Hepatocyte (in vitro differentiated cells): ENCODE measurements at regions not wholly inside any gene's neighbourhood (a gene's known extent, or its start where the extent isn't known, plus 50 kb on each side); places are given as distances from the start of the nearest gene placed in this dataset.

Experiments used
- EZH2 ChIP-seq: fragments of 200-600 bp; sonication (generic); IDR thresholded peaks from 2 replicates; pipeline ENCODE4 v1.6.1; 2016; ENCODE audit warnings: antibody characterized with exemption, mild to moderate bottlenecking, borderline replicate concordance
- EZH2phosphoT487 ChIP-seq: fragments of 200-600 bp; sonication (generic); IDR thresholded peaks from one replicate; pipeline ENCODE4 v1.6.1; 2018; ENCODE audit warnings: antibody characterized with exemption, mild to moderate bottlenecking, low read depth, moderate library complexity; ENCODE audit not compliant: unreplicated experiment, severe bottlenecking
- TF ChIP-seq, protein P1 (sequence below): fragments of 200-600 bp; sonication (generic); IDR thresholded peaks from 2 replicates; pipeline ENCODE4 v1.5.1; 2016; ENCODE audit warnings: antibody characterized with exemption, mild to moderate bottlenecking; ENCODE audit not compliant: poor library complexity

DNA sequence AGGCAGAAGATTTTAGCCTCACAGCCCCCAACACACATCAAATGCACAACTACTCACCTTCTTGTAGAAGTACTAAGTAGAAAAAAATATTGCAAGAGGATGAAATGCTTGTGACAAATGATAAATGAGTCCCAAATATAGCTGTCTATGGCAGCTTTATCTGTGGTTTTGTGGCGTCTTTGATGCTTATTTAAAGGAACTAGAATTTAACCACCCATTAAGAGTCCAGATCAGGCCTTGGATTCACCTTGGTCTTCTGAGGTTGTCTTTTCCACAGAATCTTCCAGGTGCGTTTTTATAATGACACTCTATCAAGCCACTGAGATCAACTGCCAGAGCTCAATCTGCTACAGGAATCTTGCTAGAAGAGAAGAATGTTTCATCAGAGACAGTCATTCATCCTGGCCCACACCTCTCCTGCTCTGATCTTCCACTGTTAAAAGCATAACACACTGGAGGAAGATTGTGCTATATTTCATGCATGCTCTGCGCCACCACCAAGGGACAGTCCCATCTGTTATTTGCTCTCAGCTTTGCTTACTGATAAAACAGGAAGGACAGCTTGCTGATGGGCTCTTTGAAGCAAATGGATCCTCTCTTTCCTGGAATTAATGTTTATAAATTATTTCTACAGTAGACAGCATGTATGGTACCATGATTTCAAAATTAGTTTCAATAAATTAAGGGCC is 144.1 kb downstream of the SLC7A11 start:
- TF ChIP-seq EZH2 (no peak), EZH2phosphoT487 (no peak)
- TF ChIP-seq, protein P1, sequence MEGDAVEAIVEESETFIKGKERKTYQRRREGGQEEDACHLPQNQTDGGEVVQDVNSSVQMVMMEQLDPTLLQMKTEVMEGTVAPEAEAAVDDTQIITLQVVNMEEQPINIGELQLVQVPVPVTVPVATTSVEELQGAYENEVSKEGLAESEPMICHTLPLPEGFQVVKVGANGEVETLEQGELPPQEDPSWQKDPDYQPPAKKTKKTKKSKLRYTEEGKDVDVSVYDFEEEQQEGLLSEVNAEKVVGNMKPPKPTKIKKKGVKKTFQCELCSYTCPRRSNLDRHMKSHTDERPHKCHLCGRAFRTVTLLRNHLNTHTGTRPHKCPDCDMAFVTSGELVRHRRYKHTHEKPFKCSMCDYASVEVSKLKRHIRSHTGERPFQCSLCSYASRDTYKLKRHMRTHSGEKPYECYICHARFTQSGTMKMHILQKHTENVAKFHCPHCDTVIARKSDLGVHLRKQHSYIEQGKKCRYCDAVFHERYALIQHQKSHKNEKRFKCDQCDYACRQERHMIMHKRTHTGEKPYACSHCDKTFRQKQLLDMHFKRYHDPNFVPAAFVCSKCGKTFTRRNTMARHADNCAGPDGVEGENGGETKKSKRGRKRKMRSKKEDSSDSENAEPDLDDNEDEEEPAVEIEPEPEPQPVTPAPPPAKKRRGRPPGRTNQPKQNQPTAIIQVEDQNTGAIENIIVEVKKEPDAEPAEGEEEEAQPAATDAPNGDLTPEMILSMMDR = no peak
